Neural progenitor cell (in vitro differentiated cells): ENCODE measurements at regions not wholly inside any gene's neighbourhood (a gene's known extent, or its start where the extent isn't known, plus 50 kb on each side); places are given as distances from the start of the nearest gene placed in this dataset.
A peak's percentile ranks its signal among the peaks of the same experiment; 100 is the strongest.

Experiments
- DNase-seq: peaks from one replicate; pipeline ENCODE4 v3.0.0-alpha.2; 2016; ENCODE audit warnings: low spot score
- H2AFZ ChIP-seq: fragments of 200-600 bp; sonication (generic); replicated peaks from 2 replicates; pipeline ENCODE4 v1.6.1; 2016; ENCODE audit warnings: antibody characterized with exemption
- H3F3A ChIP-seq: fragments of 200-600 bp; sonication (generic); 2 replicates; pipeline ENCODE4 v1.6.1; 2016; ENCODE audit warnings: antibody characterized with exemption, low read depth
- H3K27ac ChIP-seq: fragments of 200-600 bp; sonication (generic); 2 replicates; pipeline ENCODE4 v1.5.1; 2016; ENCODE audit warnings: mild to moderate bottlenecking
- H3K27me3 ChIP-seq: fragments of 200-600 bp; sonication (generic); 2 replicates; pipeline ENCODE4 v1.6.1; 2016; ENCODE audit warnings: mild to moderate bottlenecking, moderate library complexity
- H3K36me3 ChIP-seq: fragments of 200-600 bp; sonication (generic); 2 replicates; pipeline ENCODE4 v1.5.1; 2016
- H3K4me1 ChIP-seq: fragments of 200-600 bp; sonication (generic); 2 replicates; pipeline ENCODE4 v1.6.1; 2016; ENCODE audit warnings: mixed run types
- H3K4me2 ChIP-seq: fragments of 200-600 bp; sonication (generic); 2 replicates; pipeline ENCODE4 v1.6.1; 2016
- H3K4me3 ChIP-seq: fragments of 200-600 bp; sonication (generic); 2 replicates; pipeline ENCODE4 v1.5.1; 2016
- H3K79me2 ChIP-seq: fragments of 200-600 bp; sonication (generic); 2 replicates; pipeline ENCODE4 v1.6.1; 2016; ENCODE audit warnings: low read depth
- H3K9ac ChIP-seq: fragments of 200-600 bp; sonication (generic); 2 replicates; pipeline ENCODE4 v1.6.1; 2016
- H3K9me3 ChIP-seq: fragments of 200-600 bp; sonication (generic); 2 replicates; pipeline ENCODE4 v1.5.1; 2016; ENCODE audit warnings: low read depth
- H4K20me1 ChIP-seq: fragments of 200-600 bp; sonication (generic); 2 replicates; pipeline ENCODE4 v1.6.1; 2016; ENCODE audit warnings: low read depth
- H3K27ac Mint-ChIP-seq: 3 replicates; pipeline ENCODE4 v1.8.0; 2021; ENCODE audit warnings: mixed read lengths
- H3K27me3 Mint-ChIP-seq: 2 replicates; pipeline ENCODE4 v1.8.0; 2022; ENCODE audit warnings: low read depth, mild to moderate bottlenecking, inconsistent platforms, moderate library complexity, mixed read lengths; ENCODE audit not compliant: insufficient read depth
- H3K36me3 Mint-ChIP-seq: 3 replicates; pipeline ENCODE4 v1.8.0; 2021; ENCODE audit warnings: mixed read lengths
- H3K4me1 Mint-ChIP-seq: 3 replicates; pipeline ENCODE4 v1.8.0; 2021; ENCODE audit warnings: mixed read lengths
- H3K4me3 Mint-ChIP-seq: 3 replicates; pipeline ENCODE4 v1.8.0; 2021; ENCODE audit warnings: mild to moderate bottlenecking, moderate library complexity, mixed read lengths
- H3K9me3 Mint-ChIP-seq: 3 replicates; pipeline ENCODE4 v1.8.0; 2020; ENCODE audit warnings: mixed read lengths
- CTCF ChIP-seq: fragments of 200-600 bp; sonication (generic); IDR thresholded peaks from 2 replicates; pipeline ENCODE4 v1.5.1; 2017; ENCODE audit warnings: antibody characterized with exemption, mild to moderate bottlenecking
- EZH2 ChIP-seq: fragments of 200-600 bp; sonication (generic); IDR thresholded peaks from 2 replicates; pipeline ENCODE4 v1.6.1; 2017; ENCODE audit warnings: antibody characterized with exemption, mild to moderate bottlenecking, moderate library complexity
- EZH2phosphoT487 ChIP-seq: fragments of 200-600 bp; sonication (generic); IDR thresholded peaks from 2 replicates; pipeline ENCODE4 v1.6.1; 2017; ENCODE audit warnings: antibody characterized with exemption

GRCh38 chr5:3389471-3390026, 206.1 kb upstream of the IRX1 start:
- Histone ChIP-seq H3K4me3 (no peak overlapping the region), H4K20me1 (peaks cover 19% of the 10 kb centered on the region), H3K4me1 (peaks cover 14% of the 10 kb centered on the region), H3K9me3 (no peaks in the 10 kb centered on the region), H3F3A (peaks cover 20% of the 10 kb centered on the region), H3K79me2 (no peaks in the 10 kb centered on the region), H3K4me2 (no peak overlapping the region), H2AFZ (no peak overlapping the region), H3K9ac (no peak overlapping the region), H3K27me3 (peaks cover 27% of the 10 kb centered on the region), H3K27ac (no peak overlapping the region), H3K36me3 (no peaks in the 10 kb centered on the region)
- no peaks in the 10 kb centered on the region for H3K36me3 Mint-ChIP-seq
- TF ChIP-seq CTCF = peak; percentile 23
- TF ChIP-seq EZH2phosphoT487 = no peak
- no peak overlapping the region for H3K27ac Mint-ChIP-seq
- peaks cover 25% of the 10 kb centered on the region for H3K27me3 Mint-ChIP-seq
- peak; percentile 34 for DNase-seq
- H3K9me3 Mint-ChIP-seq = peaks cover 3% of the 10 kb centered on the region
- H3K4me3 Mint-ChIP-seq = no peak overlapping the region
- peaks cover 26% of the 10 kb centered on the region for H3K4me1 Mint-ChIP-seq

GRCh38 chr5:3386637-3387036, 209.0 kb upstream of the IRX1 start:
- no peaks in the 10 kb centered on the region for H3K36me3 Mint-ChIP-seq
- H3K79me2 ChIP-seq = no peaks in the 10 kb centered on the region
- H4K20me1 ChIP-seq = no peaks in the 10 kb centered on the region
- H3K9ac ChIP-seq = no peak overlapping the region
- H3K27ac Mint-ChIP-seq = no peak overlapping the region
- no peaks in the 10 kb centered on the region for H3K9me3 ChIP-seq
- H3K4me1 Mint-ChIP-seq = peaks cover 6% of the 10 kb centered on the region
- no peak overlapping the region for H2AFZ ChIP-seq
- H3K4me3 ChIP-seq = no peak overlapping the region
- H3F3A ChIP-seq = no peaks in the 10 kb centered on the region
- H3K27me3 Mint-ChIP-seq = peaks cover 20% of the 10 kb centered on the region
- no peak for TF ChIP-seq EZH2
- no peak for TF ChIP-seq CTCF
- no peak for TF ChIP-seq EZH2phosphoT487
- no peaks in the 10 kb centered on the region for H3K4me1 ChIP-seq
- DNase-seq = no peak
- H3K9me3 Mint-ChIP-seq = peaks cover 3% of the 10 kb centered on the region
- no peak overlapping the region for H3K4me3 Mint-ChIP-seq
- no peaks in the 10 kb centered on the region for H3K36me3 ChIP-seq
- peaks cover 5% of the 10 kb centered on the region for H3K27me3 ChIP-seq
- no peak overlapping the region for H3K4me2 ChIP-seq
- H3K27ac ChIP-seq = no peak overlapping the region

GRCh38 chr5:3385991-3386519, 209.6 kb upstream of the IRX1 start:
- H3K27ac ChIP-seq = no peak overlapping the region
- no peak for TF ChIP-seq EZH2
- no peak for TF ChIP-seq CTCF
- TF ChIP-seq EZH2phosphoT487 = no peak
- Mint-ChIP-seq H3K4me1 (peaks cover 5% of the 10 kb centered on the region), H3K4me3 (no peak overlapping the region), H3K36me3 (no peaks in the 10 kb centered on the region), H3K9me3 (peaks cover 3% of the 10 kb centered on the region), H3K27ac (no peak overlapping the region), H3K27me3 (peaks cover 17% of the 10 kb centered on the region)
- H3F3A ChIP-seq = no peaks in the 10 kb centered on the region
- H3K9me3 ChIP-seq = no peaks in the 10 kb centered on the region
- no peak overlapping the region for H3K4me3 ChIP-seq
- H3K27me3 ChIP-seq = no peaks in the 10 kb centered on the region
- no peaks in the 10 kb centered on the region for H3K36me3 ChIP-seq
- no peak overlapping the region for H3K4me2 ChIP-seq
- no peak for DNase-seq
- no peaks in the 10 kb centered on the region for H4K20me1 ChIP-seq
- no peak overlapping the region for H3K9ac ChIP-seq
- no peaks in the 10 kb centered on the region for H3K79me2 ChIP-seq
- H2AFZ ChIP-seq = no peak overlapping the region
- H3K4me1 ChIP-seq = no peaks in the 10 kb centered on the region
